ENCODE measurements at regions not wholly inside any gene's neighbourhood (a gene's known extent, or its start where the extent isn't known, plus 50 kb on each side); places are given as distances from the start of the nearest gene placed in this dataset.

DNA sequence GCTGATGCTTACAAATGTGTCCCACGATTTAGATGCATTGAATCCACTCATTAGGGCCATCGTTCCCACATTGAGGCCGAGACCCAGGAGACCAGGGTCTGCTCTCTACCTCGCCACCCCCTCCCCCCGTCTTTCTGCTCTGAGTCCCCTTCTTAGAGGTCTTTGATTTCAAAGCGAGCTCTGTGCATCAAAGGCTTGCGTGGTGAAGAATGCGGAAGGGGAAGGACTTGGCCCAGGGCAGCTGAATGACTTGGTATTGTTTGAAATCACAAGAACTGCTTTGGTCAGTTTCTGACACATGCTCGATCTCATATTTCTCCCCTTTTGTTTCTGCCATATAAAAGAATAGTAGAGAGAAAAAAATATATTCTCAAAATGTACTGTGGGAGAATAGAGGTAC is 78.3 kb upstream of the IRX1 start:
- no peak overlapping the region for H2BK20ac ChIP-seq (ENCODE audit: low read length)
- H3K56ac ChIP-seq (replicated peaks; ENCODE audit: insufficient read length, low read depth, low read length) = no peak overlapping the region
- 69% methylated on average over 9 of the region's 9 CpGs; no CpG with 5 or more reads in 1 of the 2 experiments for WGBS, 2 experiments (ENCODE audit: extremely low coverage in 1 of 2, insufficient coverage in 1 of 2, insufficient read length in 1 of 2, insufficient replicate concordance in 2 of 2, low coverage in 1 of 2, low lambda C conversion rate in 2 of 2, missing lambda C conversion rate in 1 of 2)
- no peak overlapping the region for H2BK120ac ChIP-seq (replicated peaks; ENCODE audit: low read depth, low read length)
- no peak overlapping the region for H3K18ac ChIP-seq (ENCODE audit: extremely low read depth, low read length)
- no peaks in the 10 kb centered on the region for H3K23me2 ChIP-seq (ENCODE audit: low read depth, low read length)
- ChIA-PET POLR2A (ENCODE audit: partially characterized antibody) (no interaction called here), CTCF (ENCODE audit: partially characterized antibody) (interaction anchor here (0.6 to 1.3 kb wide), 2 partner anchors 29 to 209 kb away, joined by 3 to 4 read pairs; no protein-coding TSS in a partner anchor)
- TF ChIP-seq TEAD4 (IDR thresholded peaks at IDR 0.05; ENCODE audit: low read depth, low read length) (0 out of 2 replicates have a peak, but pooled peaks have one; percentile 38), NRF1 (IDR thresholded peaks at IDR 0.05; ENCODE audit: low read depth, low read length) (no peak)
- no peaks in the 10 kb centered on the region for H3K79me2 ChIP-seq (ENCODE audit: control insufficient read depth in 1 of 2, insufficient read depth in 2 of 2, low read length in 2 of 2)
- H3K4me1 ChIP-seq (replicated peaks in 1 of 4; ENCODE audit: control insufficient read depth in 3 of 4, insufficient read depth in 4 of 4, low read length in 3 of 4) = peaks cover 0 to 4% (median 1%) of the 10 kb centered on the region in 4 experiments; a peak in 4 of 7 replicates
- H3K14ac ChIP-seq (ENCODE audit: insufficient read length) = no peak overlapping the region
- H3K9me3 ChIP-seq (ENCODE audit: insufficient read depth in 2 of 2, low read depth in 1 of 2, low read length in 1 of 2) = no peaks in the 10 kb centered on the region
- DNase-seq (ENCODE audit: low read depth in 1 of 2, low spot score in 2 of 2) (no peak), FAIRE-seq (no peak)
- H2BK15ac ChIP-seq (ENCODE audit: low read length) = no peak overlapping the region
- no peak overlapping the region for H3K23ac ChIP-seq (ENCODE audit: insufficient read length)
- H3K36me3 ChIP-seq (ENCODE audit: control insufficient read depth in 2 of 4, insufficient read depth in 4 of 4, low read length in 3 of 4) = no peaks in the 10 kb centered on the region
- no peak overlapping the region for H4K91ac ChIP-seq (replicated peaks; ENCODE audit: insufficient read length, low read length)
- no peak overlapping the region for H3K27ac ChIP-seq (ENCODE audit: low read depth, low read length)
- H2BK12ac ChIP-seq (ENCODE audit: low read depth, low read length) = no peak overlapping the region
- H3K4me2 ChIP-seq (ENCODE audit: insufficient read depth in 1 of 2, low read depth in 2 of 2, low read length in 2 of 2) = no peak overlapping the region
- H3K79me1 ChIP-seq (ENCODE audit: low read depth, low read length) = no peaks in the 10 kb centered on the region
- H3K27me3 ChIP-seq (replicated peaks in 1 of 4; ENCODE audit: control insufficient read depth in 3 of 4, extremely low read depth in 1 of 4, insufficient read depth in 3 of 4, low read length in 3 of 4) = no peaks in the 10 kb centered on the region
- H2AK5ac ChIP-seq (ENCODE audit: low read depth, low read length) = no peak overlapping the region
- H3K9ac ChIP-seq (replicated peaks in 1 of 4; ENCODE audit: extremely low read depth in 1 of 4, low read depth in 3 of 4, low read length in 3 of 4) = no peak overlapping the region
- no peak overlapping the region for H2AFZ ChIP-seq (ENCODE audit: low read length)
- H3K4me3 ChIP-seq (ENCODE audit: extremely low read depth in 1 of 4, insufficient read depth in 2 of 4, low read depth in 3 of 4, low read length in 4 of 4) = no peak overlapping the region; a peak in 1 of 8 replicates
- H2BK5ac ChIP-seq (ENCODE audit: low read depth, low read length) = no peak overlapping the region
- no peak overlapping the region for H3K4ac ChIP-seq (replicated peaks; ENCODE audit: insufficient read length, low read depth, low read length)
- H4K5ac ChIP-seq (ENCODE audit: insufficient read length, low read depth, low read length) = no peak overlapping the region
- H4K8ac ChIP-seq (ENCODE audit: extremely low read depth, insufficient read depth, low read length) = no peak overlapping the region
- no peaks in the 10 kb centered on the region for H4K20me1 ChIP-seq (replicated peaks in 1 of 2; ENCODE audit: control insufficient read depth in 1 of 2, insufficient read depth in 2 of 2, low read length in 2 of 2)
